ENCODE measurements at regions not wholly inside any gene's neighbourhood (a gene's known extent, or its start where the extent isn't known, plus 50 kb on each side); places are given as distances from the start of the nearest gene placed in this dataset.

DNA sequence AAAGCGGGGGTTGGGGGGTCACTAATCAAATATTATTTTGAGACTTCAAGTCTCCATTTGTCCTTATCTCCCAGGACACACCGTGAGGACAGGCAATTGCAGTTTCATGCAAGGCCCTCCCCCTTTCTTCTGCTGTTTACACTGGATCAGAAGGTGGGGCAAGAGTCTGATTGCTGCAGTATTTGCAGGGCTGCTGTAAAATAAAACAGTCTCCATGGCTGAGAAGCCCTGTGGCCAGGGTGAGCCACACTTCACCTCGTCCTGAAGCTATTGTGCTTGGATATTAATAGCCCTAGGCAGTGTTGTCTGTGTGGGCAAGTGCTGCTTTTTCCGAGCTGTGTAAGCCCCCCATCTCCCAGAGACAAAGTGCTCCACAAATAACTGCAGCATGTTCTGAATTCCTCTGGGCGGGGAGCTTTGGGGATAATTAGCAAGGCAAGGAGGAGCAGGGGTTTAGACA lies 187.4 kb upstream of the NTF3 start:
- Histone ChIP-seq H3K4me1 (ENCODE audit: insufficient read depth, low read length) (no peaks in the 10 kb centered on the region), H4K20me1 (ENCODE audit: low read length) (no peaks in the 10 kb centered on the region), H3K4me2 (ENCODE audit: low read length) (no peak overlapping the region), H3K79me2 (ENCODE audit: low read length) (no peaks in the 10 kb centered on the region), H3K27ac (ENCODE audit: low read length) (no peak overlapping the region), H3K36me3 (ENCODE audit: low read depth, low read length) (no peaks in the 10 kb centered on the region), H2AFZ (ENCODE audit: low read length) (no peak overlapping the region), H3K9me2 (replicated peaks; ENCODE audit: low read length) (no peaks in the 10 kb centered on the region), H3F3A (ENCODE audit: low read length, unreplicated experiment) (no peaks in the 10 kb centered on the region), H3K9me3 (ENCODE audit: low read length) (no peaks in the 10 kb centered on the region), H3K9ac (ENCODE audit: low read length) (no peak overlapping the region), H3K4me3 (ENCODE audit: low read length) (no peak overlapping the region), H3K27me3 (ENCODE audit: low read length) (no peaks in the 10 kb centered on the region)
- BruUV-seq (replicated peaks): no TSS peak
- CTCF ChIA-PET: no interaction called here
- intact Hi-C loops (cut with micrococcal nuclease): no loop called here
- ATAC-seq (no peak), DNase-seq (no peak)
- POLR2A ChIA-PET (ENCODE audit: unreplicated experiment): no interaction called here
- TF ChIP-seq EZH2phosphoT487 (IDR thresholded peaks at IDR 0.05; ENCODE audit: borderline replicate concordance, low read length): no peak
- no peak for TF ChIP-seq EZH2 (IDR thresholded peaks at IDR 0.05; ENCODE audit: low read length, unreplicated experiment)
- TF ChIP-seq, protein P1, sequence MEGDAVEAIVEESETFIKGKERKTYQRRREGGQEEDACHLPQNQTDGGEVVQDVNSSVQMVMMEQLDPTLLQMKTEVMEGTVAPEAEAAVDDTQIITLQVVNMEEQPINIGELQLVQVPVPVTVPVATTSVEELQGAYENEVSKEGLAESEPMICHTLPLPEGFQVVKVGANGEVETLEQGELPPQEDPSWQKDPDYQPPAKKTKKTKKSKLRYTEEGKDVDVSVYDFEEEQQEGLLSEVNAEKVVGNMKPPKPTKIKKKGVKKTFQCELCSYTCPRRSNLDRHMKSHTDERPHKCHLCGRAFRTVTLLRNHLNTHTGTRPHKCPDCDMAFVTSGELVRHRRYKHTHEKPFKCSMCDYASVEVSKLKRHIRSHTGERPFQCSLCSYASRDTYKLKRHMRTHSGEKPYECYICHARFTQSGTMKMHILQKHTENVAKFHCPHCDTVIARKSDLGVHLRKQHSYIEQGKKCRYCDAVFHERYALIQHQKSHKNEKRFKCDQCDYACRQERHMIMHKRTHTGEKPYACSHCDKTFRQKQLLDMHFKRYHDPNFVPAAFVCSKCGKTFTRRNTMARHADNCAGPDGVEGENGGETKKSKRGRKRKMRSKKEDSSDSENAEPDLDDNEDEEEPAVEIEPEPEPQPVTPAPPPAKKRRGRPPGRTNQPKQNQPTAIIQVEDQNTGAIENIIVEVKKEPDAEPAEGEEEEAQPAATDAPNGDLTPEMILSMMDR (conservative IDR thresholded peaks at IDR 0.05; ENCODE audit: low read depth, low read length): no peak

DNA sequence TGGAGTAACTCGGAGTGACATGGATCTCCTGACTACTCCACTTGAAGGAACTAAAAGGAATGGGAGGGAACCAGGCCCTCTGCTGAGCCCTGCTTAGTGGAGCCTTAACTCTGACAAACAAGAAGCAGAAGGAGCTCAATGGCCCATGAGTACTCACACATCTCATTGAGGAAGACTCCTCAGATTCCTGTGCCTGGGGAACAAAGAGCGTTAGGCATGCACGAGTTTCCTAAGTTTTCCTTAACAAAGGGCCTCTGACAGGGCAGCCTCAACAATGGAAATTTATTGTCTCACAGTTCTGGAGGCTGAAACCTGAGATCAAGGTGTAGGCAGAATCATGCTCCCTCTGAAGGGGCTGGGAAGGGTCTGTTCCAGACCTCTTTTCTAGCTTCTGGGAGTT lies 185.7 kb upstream of the NTF3 start:
- Histone ChIP-seq H4K20me1 (ENCODE audit: low read length) (no peaks in the 10 kb centered on the region), H3K4me1 (ENCODE audit: insufficient read depth, low read length) (no peaks in the 10 kb centered on the region), H3K9me3 (ENCODE audit: low read length) (no peaks in the 10 kb centered on the region), H3K9me2 (replicated peaks; ENCODE audit: low read length) (no peaks in the 10 kb centered on the region), H2AFZ (ENCODE audit: low read length) (no peak overlapping the region), H3K36me3 (ENCODE audit: low read depth, low read length) (no peaks in the 10 kb centered on the region), H3F3A (ENCODE audit: low read length, unreplicated experiment) (no peaks in the 10 kb centered on the region), H3K27me3 (ENCODE audit: low read length) (no peaks in the 10 kb centered on the region), H3K79me2 (ENCODE audit: low read length) (no peaks in the 10 kb centered on the region), H3K9ac (ENCODE audit: low read length) (no peak overlapping the region), H3K4me3 (ENCODE audit: low read length) (no peak overlapping the region), H3K4me2 (ENCODE audit: low read length) (no peak overlapping the region), H3K27ac (ENCODE audit: low read length) (no peak overlapping the region)
- ChIA-PET POLR2A (ENCODE audit: unreplicated experiment) (no interaction called here), CTCF (no interaction called here)
- ATAC-seq: no peak
- DNase-seq: no peak
- TF ChIP-seq EZH2 (IDR thresholded peaks at IDR 0.05; ENCODE audit: low read length, unreplicated experiment) (no peak), EZH2phosphoT487 (IDR thresholded peaks at IDR 0.05; ENCODE audit: borderline replicate concordance, low read length) (no peak)
- TF ChIP-seq, protein P1 (conservative IDR thresholded peaks at IDR 0.05; ENCODE audit: low read depth, low read length): no peak
- intact Hi-C loops (cut with micrococcal nuclease): no loop called here
- no TSS peak for BruUV-seq (replicated peaks)

DNA sequence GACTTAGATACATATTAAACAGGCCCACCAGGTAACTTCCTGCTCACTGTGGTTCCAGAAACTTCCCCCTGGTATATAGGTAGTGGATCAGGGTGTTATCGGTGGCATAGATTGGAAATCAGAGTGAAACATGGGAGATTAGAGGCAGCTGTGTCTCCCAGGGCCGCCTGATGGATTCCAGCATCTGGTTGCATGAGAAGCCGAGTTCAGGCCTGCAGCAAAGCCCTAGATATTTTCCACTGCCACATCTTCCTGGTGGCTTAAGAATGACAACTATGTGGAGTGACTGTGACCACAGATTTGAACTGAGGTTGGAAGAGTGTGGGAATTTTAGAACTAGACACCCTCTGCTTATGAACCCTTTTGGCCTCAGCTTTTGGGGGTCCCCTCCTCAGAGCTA lies 184.8 kb upstream of the NTF3 start:
- Histone ChIP-seq H3K9me3 (ENCODE audit: low read length) (no peaks in the 10 kb centered on the region), H3K79me2 (ENCODE audit: low read length) (no peaks in the 10 kb centered on the region), H3F3A (ENCODE audit: low read length, unreplicated experiment) (no peaks in the 10 kb centered on the region), H3K27me3 (ENCODE audit: low read length) (no peaks in the 10 kb centered on the region), H3K4me2 (ENCODE audit: low read length) (no peak overlapping the region), H3K4me3 (ENCODE audit: low read length) (no peak overlapping the region), H3K27ac (ENCODE audit: low read length) (no peak overlapping the region), H3K9ac (ENCODE audit: low read length) (no peak overlapping the region), H3K36me3 (ENCODE audit: low read depth, low read length) (no peaks in the 10 kb centered on the region), H3K9me2 (replicated peaks; ENCODE audit: low read length) (no peaks in the 10 kb centered on the region), H2AFZ (ENCODE audit: low read length) (no peak overlapping the region), H3K4me1 (ENCODE audit: insufficient read depth, low read length) (no peaks in the 10 kb centered on the region), H4K20me1 (ENCODE audit: low read length) (no peaks in the 10 kb centered on the region)
- ChIA-PET CTCF (no interaction called here), POLR2A (ENCODE audit: unreplicated experiment) (no interaction called here)
- TF ChIP-seq EZH2 (IDR thresholded peaks at IDR 0.05; ENCODE audit: low read length, unreplicated experiment) (no peak), EZH2phosphoT487 (IDR thresholded peaks at IDR 0.05; ENCODE audit: borderline replicate concordance, low read length) (no peak)
- TF ChIP-seq, protein P1 (conservative IDR thresholded peaks at IDR 0.05; ENCODE audit: low read depth, low read length): no peak
- intact Hi-C loops (cut with micrococcal nuclease): no loop called here
- BruUV-seq (replicated peaks): no TSS peak
- no peak for ATAC-seq
- no peak for DNase-seq
